ENCODE measurements at regions not wholly inside any gene's neighbourhood (a gene's known extent, or its start where the extent isn't known, plus 50 kb on each side); places are given as distances from the start of the nearest gene placed in this dataset.
"Not testable (repeated sequence)": the region's sequence is repeated elsewhere in the genome, so short reads cannot be mapped to it uniquely, and the experiment has no call there.

- CTCF ChIA-PET: no interaction called here
- TF ChIP-seq CTCF (IDR thresholded peaks at IDR 0.05; ENCODE audit: control extremely low read depth, extremely low read depth, low read depth, missing control alignments): no peak
- DNase-seq (ENCODE audit: extremely low spot score): no peak
- POLR2A ChIA-PET: no interaction called here
Observed at GRCh38 chr21:38900499-38900898, 94.8 kb downstream of the ETS2 start.

GRCh38 chr21:38899985-38900384 lies 94.3 kb downstream of the ETS2 start:
- DNase-seq (ENCODE audit: extremely low spot score); POLR2A ChIA-PET; CTCF ChIA-PET: not testable (repeated sequence)

- no peak for DNase-seq (ENCODE audit: extremely low spot score)
- ChIA-PET CTCF (no interaction called here), POLR2A (no interaction called here)
- no peak for TF ChIP-seq CTCF (IDR thresholded peaks at IDR 0.05; ENCODE audit: control extremely low read depth, extremely low read depth, low read depth, missing control alignments)
Observed at GRCh38 chr21:38899277-38899947, 93.7 kb downstream of the ETS2 start.

- ChIA-PET CTCF (no interaction called here), POLR2A (no interaction called here)
- TF ChIP-seq CTCF (IDR thresholded peaks at IDR 0.05; ENCODE audit: control extremely low read depth, extremely low read depth, low read depth, missing control alignments): no peak
- DNase-seq (ENCODE audit: extremely low spot score): no peak
Observed at GRCh38 chr21:38898422-38899096, 92.8 kb downstream of the ETS2 start.

GRCh38 chr21:38897532-38898421 lies 92.0 kb downstream of the ETS2 start:
- ChIA-PET POLR2A (no interaction called here), CTCF (no interaction called here)
- no peak for TF ChIP-seq CTCF (IDR thresholded peaks at IDR 0.05; ENCODE audit: control extremely low read depth, extremely low read depth, low read depth, missing control alignments)
- no peak for DNase-seq (ENCODE audit: extremely low spot score)

GRCh38 chr21:38894899-38895298 lies 89.2 kb downstream of the ETS2 start:
- CTCF ChIA-PET: no interaction called here
- no peak for DNase-seq (ENCODE audit: extremely low spot score)
- TF ChIP-seq CTCF (IDR thresholded peaks at IDR 0.05; ENCODE audit: control extremely low read depth, extremely low read depth, low read depth, missing control alignments): no peak
- POLR2A ChIA-PET: no interaction called here
